Endothelial cell (in vitro differentiated cells): ENCODE measurements at regions not wholly inside any gene's neighbourhood (a gene's known extent, or its start where the extent isn't known, plus 50 kb on each side); places are given as distances from the start of the nearest gene placed in this dataset.

Experiments
- DNase-seq: peaks from one replicate; pipeline ENCODE4 v3.0.0; 2021; ENCODE audit warnings: low spot score
- H3K27ac Mint-ChIP-seq: one replicate; pipeline ENCODE4 v1.8.0; 2021; ENCODE audit warnings: mixed read lengths, inconsistent platforms; ENCODE audit not compliant: unreplicated experiment
- H3K27me3 Mint-ChIP-seq: one replicate; pipeline ENCODE4 v1.8.0; 2021; ENCODE audit warnings: mild to moderate bottlenecking, moderate library complexity, mixed read lengths, inconsistent platforms; ENCODE audit not compliant: unreplicated experiment
- H3K36me3 Mint-ChIP-seq: one replicate; pipeline ENCODE4 v1.8.0; 2021; ENCODE audit warnings: mild to moderate bottlenecking, low read depth, mixed read lengths, inconsistent platforms; ENCODE audit not compliant: unreplicated experiment
- H3K4me1 Mint-ChIP-seq: one replicate; pipeline ENCODE4 v1.8.0; 2021; ENCODE audit warnings: mild to moderate bottlenecking, mixed read lengths, inconsistent platforms; ENCODE audit not compliant: unreplicated experiment
- H3K4me3 Mint-ChIP-seq: one replicate; pipeline ENCODE4 v1.8.0; 2021; ENCODE audit warnings: mild to moderate bottlenecking, mixed read lengths, inconsistent platforms; ENCODE audit not compliant: unreplicated experiment
- H3K9me3 Mint-ChIP-seq: one replicate; pipeline ENCODE4 v1.8.0; 2021; ENCODE audit warnings: mixed read lengths, inconsistent platforms; ENCODE audit not compliant: unreplicated experiment
- CTCF ChIP-seq: fragments of 200-600 bp; sonication (generic); IDR thresholded peaks from one replicate; pipeline ENCODE4 v1.5.0; 2021; ENCODE audit warnings: antibody characterized with exemption; ENCODE audit not compliant: unreplicated experiment

- Mint-ChIP-seq H3K36me3 (no peaks in the 10 kb centered on the region), H3K27ac (no peak overlapping the region)
Observed at GRCh38 chr13:103303078-103303651, 236.9 kb upstream of the SLC10A2 start.

GRCh38 chr13:103302676-103303075, 236.5 kb upstream of the SLC10A2 start:
- Mint-ChIP-seq H3K9me3 (no peaks in the 10 kb centered on the region), H3K4me1 (no peaks in the 10 kb centered on the region), H3K36me3 (no peaks in the 10 kb centered on the region), H3K27me3 (no peaks in the 10 kb centered on the region), H3K4me3 (no peak overlapping the region), H3K27ac (no peak overlapping the region)
- TF ChIP-seq CTCF, result no peak
- no peak for DNase-seq

More at GRCh38 chr13:103303078-103303651, 236.9 kb upstream of the SLC10A2 start:
- Mint-ChIP-seq H3K4me3 (no peak overlapping the region), H3K4me1 (no peaks in the 10 kb centered on the region), H3K9me3 (no peaks in the 10 kb centered on the region), H3K27me3 (no peaks in the 10 kb centered on the region)
- no peak for TF ChIP-seq CTCF
- no peak for DNase-seq

GRCh38 chr13:103299079-103299478, 232.9 kb upstream of the SLC10A2 start:
- no peak overlapping the region for H3K27ac Mint-ChIP-seq
- H3K27me3 Mint-ChIP-seq, result no peaks in the 10 kb centered on the region
- H3K4me3 Mint-ChIP-seq, result no peak overlapping the region
- no peak for TF ChIP-seq CTCF
- DNase-seq, result no peak
- H3K9me3 Mint-ChIP-seq, result no peaks in the 10 kb centered on the region
- no peaks in the 10 kb centered on the region for H3K4me1 Mint-ChIP-seq
- no peaks in the 10 kb centered on the region for H3K36me3 Mint-ChIP-seq

GRCh38 chr13:103297083-103297482, 230.9 kb upstream of the SLC10A2 start:
- Mint-ChIP-seq H3K4me3 (no peak overlapping the region), H3K4me1 (no peaks in the 10 kb centered on the region), H3K27ac (no peak overlapping the region), H3K27me3 (no peaks in the 10 kb centered on the region), H3K36me3 (no peaks in the 10 kb centered on the region), H3K9me3 (no peaks in the 10 kb centered on the region)
- DNase-seq, result no peak
- no peak for TF ChIP-seq CTCF

- no peak overlapping the region for H3K27ac Mint-ChIP-seq
Observed at GRCh38 chr13:103291798-103292572, 225.8 kb upstream of the SLC10A2 start.

More at GRCh38 chr13:103291798-103292572, 225.8 kb upstream of the SLC10A2 start:
- H3K9me3 Mint-ChIP-seq, result no peaks in the 10 kb centered on the region
- H3K4me3 Mint-ChIP-seq, result no peak overlapping the region
- DNase-seq, result no peak
- TF ChIP-seq CTCF, result no peak
- no peaks in the 10 kb centered on the region for H3K36me3 Mint-ChIP-seq
- H3K27me3 Mint-ChIP-seq, result peaks cover 4% of the 10 kb centered on the region
- H3K4me1 Mint-ChIP-seq, result peaks cover 4% of the 10 kb centered on the region
